ENCODE measurements at regions not wholly inside any gene's neighbourhood (a gene's known extent, or its start where the extent isn't known, plus 50 kb on each side); places are given as distances from the start of the nearest gene placed in this dataset.

DNA sequence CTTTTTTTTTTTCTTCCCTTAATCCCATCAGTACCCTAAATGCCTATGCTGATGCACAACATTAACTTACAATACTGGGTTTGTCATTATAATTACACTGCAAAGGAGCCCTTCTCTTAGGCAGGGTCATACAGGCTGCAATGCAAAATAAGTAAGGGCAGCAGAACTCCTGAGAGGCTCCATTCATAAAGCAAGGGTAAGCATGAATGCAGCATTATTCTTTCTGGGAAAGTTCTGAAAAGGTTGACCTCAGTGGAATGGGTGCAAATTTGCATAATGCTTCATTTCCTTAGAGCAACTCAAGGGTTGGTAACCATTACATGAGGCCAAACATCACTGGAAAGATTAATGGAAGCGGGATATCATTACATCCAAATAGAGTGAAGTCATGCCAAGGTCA lies 789.2 kb downstream of the KLHL13 start:
- TF ChIP-seq TBP (optimal IDR thresholded peaks at IDR 0.05; ENCODE audit: low read depth, low read length) (no peak), EP300 (IDR thresholded peaks at IDR 0.05; ENCODE audit: low read length) (no peak), ZBTB7A (IDR thresholded peaks at IDR 0.05; ENCODE audit: borderline replicate concordance, control insufficient read depth, low read depth, low read length) (no peak), ZNF121 (CRISPR knock-in tag; conservative IDR thresholded peaks at IDR 0.05) (no peak), ZNF589 (CRISPR knock-in tag; IDR thresholded peaks at IDR 0.05; ENCODE audit: low read depth) (no peak), POU5F1 (IDR thresholded peaks at IDR 0.05; ENCODE audit: borderline replicate concordance, low read depth, low read length, partially characterized antibody) (no peak), KLF10 (CRISPR knock-in tag; IDR thresholded peaks at IDR 0.05) (no peak), ZNF12 (CRISPR knock-in tag; IDR thresholded peaks at IDR 0.05) (no peak)
- TF ChIP-seq, protein P1, sequence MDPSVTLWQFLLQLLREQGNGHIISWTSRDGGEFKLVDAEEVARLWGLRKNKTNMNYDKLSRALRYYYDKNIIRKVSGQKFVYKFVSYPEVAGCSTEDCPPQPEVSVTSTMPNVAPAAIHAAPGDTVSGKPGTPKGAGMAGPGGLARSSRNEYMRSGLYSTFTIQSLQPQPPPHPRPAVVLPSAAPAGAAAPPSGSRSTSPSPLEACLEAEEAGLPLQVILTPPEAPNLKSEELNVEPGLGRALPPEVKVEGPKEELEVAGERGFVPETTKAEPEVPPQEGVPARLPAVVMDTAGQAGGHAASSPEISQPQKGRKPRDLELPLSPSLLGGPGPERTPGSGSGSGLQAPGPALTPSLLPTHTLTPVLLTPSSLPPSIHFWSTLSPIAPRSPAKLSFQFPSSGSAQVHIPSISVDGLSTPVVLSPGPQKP (CRISPR knock-in tag; IDR thresholded peaks at IDR 0.05) = no peak
- TF ChIP-seq, protein P2, sequence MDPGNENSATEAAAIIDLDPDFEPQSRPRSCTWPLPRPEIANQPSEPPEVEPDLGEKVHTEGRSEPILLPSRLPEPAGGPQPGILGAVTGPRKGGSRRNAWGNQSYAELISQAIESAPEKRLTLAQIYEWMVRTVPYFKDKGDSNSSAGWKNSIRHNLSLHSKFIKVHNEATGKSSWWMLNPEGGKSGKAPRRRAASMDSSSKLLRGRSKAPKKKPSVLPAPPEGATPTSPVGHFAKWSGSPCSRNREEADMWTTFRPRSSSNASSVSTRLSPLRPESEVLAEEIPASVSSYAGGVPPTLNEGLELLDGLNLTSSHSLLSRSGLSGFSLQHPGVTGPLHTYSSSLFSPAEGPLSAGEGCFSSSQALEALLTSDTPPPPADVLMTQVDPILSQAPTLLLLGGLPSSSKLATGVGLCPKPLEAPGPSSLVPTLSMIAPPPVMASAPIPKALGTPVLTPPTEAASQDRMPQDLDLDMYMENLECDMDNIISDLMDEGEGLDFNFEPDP (CRISPR knock-in tag; IDR thresholded peaks at IDR 0.05) = no peak
- TF ChIP-seq, protein P3, sequence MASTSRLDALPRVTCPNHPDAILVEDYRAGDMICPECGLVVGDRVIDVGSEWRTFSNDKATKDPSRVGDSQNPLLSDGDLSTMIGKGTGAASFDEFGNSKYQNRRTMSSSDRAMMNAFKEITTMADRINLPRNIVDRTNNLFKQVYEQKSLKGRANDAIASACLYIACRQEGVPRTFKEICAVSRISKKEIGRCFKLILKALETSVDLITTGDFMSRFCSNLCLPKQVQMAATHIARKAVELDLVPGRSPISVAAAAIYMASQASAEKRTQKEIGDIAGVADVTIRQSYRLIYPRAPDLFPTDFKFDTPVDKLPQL (IDR thresholded peaks at IDR 0.05; ENCODE audit: extremely low read depth, insufficient read length) = no peak
- TF ChIP-seq, protein P4, sequence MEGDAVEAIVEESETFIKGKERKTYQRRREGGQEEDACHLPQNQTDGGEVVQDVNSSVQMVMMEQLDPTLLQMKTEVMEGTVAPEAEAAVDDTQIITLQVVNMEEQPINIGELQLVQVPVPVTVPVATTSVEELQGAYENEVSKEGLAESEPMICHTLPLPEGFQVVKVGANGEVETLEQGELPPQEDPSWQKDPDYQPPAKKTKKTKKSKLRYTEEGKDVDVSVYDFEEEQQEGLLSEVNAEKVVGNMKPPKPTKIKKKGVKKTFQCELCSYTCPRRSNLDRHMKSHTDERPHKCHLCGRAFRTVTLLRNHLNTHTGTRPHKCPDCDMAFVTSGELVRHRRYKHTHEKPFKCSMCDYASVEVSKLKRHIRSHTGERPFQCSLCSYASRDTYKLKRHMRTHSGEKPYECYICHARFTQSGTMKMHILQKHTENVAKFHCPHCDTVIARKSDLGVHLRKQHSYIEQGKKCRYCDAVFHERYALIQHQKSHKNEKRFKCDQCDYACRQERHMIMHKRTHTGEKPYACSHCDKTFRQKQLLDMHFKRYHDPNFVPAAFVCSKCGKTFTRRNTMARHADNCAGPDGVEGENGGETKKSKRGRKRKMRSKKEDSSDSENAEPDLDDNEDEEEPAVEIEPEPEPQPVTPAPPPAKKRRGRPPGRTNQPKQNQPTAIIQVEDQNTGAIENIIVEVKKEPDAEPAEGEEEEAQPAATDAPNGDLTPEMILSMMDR (IDR thresholded peaks at IDR 0.05 in 2 of 3, conservative IDR thresholded peaks at IDR 0.05 in 1 of 3; ENCODE audit: insufficient read depth in 2 of 3, low read depth in 1 of 3, low read length in 3 of 3) = no peak
